Psoas muscle (tissue), 7 donors: ENCODE measurements at regions not wholly inside any gene's neighbourhood (a gene's known extent, or its start where the extent isn't known, plus 50 kb on each side); places are given as distances from the start of the nearest gene placed in this dataset.

ENCODE experiments used
- ATAC-seq, 4 donors: fragments of 200-7000 bp; cut with Tn5 transposase; one replicate each; pipeline ENCODE4 v1.9.1; 2020; ENCODE audit warnings: moderate library complexity in 3 of 4, mild to moderate bottlenecking in 2 of 4
- DNase-seq, 2 donors: peaks; one replicate each; pipeline ENCODE4 v3.0.0-alpha.2; 2020
- H3K27ac ChIP-seq: fragments of 200-600 bp; one replicate; pipeline ENCODE4 v1.8.0; 2022
- H3K27me3 ChIP-seq, 3 donors: fragments of 200-600 bp in 1 of 3; one replicate each; pipeline versions ENCODE4 v1.6.1 to v1.8.0; 2013 to 2022; ENCODE audit warnings: low read length in 2 of 3, mild to moderate bottlenecking in 2 of 3, moderate library complexity in 1 of 3; ENCODE audit not compliant: insufficient read depth in 3 of 3
- H3K36me3 ChIP-seq, 2 donors: fragments of 200-600 bp in 1 of 2; one replicate each; pipeline versions ENCODE4 v1.6.1 to v1.8.0; 2013 to 2022; ENCODE audit warnings: low read depth in 1 of 2, mild to moderate bottlenecking in 1 of 2, moderate library complexity in 1 of 2; ENCODE audit not compliant: insufficient read depth in 1 of 2
- H3K4me1 ChIP-seq: fragments of 200-600 bp; one replicate; pipeline ENCODE4 v1.8.0; 2022
- H3K4me3 ChIP-seq: fragments of 200-600 bp; one replicate; pipeline ENCODE4 v1.8.0; 2022; ENCODE audit warnings: mild to moderate bottlenecking
- H3K9me3 ChIP-seq: fragments of 200-600 bp; one replicate; pipeline ENCODE4 v1.8.0; 2022
- WGBS, 3 donors: extraction: QIAGEN DNeasy Blood & Tissue Kit; methylation state at CpG; one replicate each; pipeline versions ENCODE4 v1.1.6 to v1.1.7; 2013; 5-methylcytosine and 5-hydroxymethylcytosine counted together
- intact Hi-C, 2 donors: fragments of 100-400 bp; cut with DNase I; formaldehyde crosslinking; loops; one replicate each; pipeline versions ENCODE4 v1.11.0 to v1.14.2; 2022
- TF ChIP-seq, protein P1 (sequence below): fragments of 200-600 bp; IDR thresholded peaks from one replicate; pipeline ENCODE4 v1.8.0; 2022; ENCODE audit warnings: antibody characterized with exemption
- donor health status: healthy with polysubstance abuse.
- donor health status: DM: no; HTN: no; CAD: no; lungs with moderate emphysema.
- donor health status: Bipolar disorder and iron deficiency.
- donor health status: healthy.
- donor health status: DM: yes; HTN: yes; CAD: no.
- donor health status: DM: no; HTN: no; CAD: no.
- donor health status: DM: yes; HTN: yes; CAD: no.

DNA sequence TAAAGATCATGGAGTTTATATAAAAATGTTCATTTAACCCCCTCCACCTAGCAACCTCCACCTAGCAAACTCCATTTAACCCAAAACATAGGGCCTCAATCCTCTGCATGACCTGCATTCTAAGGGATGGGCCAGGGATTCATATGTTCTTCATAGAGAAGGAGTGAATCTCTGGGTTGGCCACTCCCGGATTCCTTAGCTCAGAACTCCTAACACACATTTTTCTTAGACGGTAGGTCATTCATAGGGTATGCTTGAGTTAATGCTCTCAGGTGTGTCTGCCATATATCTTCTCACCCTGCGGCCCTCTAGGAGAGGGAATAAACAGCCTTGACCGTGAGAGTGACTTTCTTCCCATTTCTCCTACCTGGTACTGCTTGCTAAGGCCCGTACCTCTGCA lies 102.0 kb upstream of the IGSF10 start:
- WGBS, 3 donors, result 81 to 95% (median 91%) methylated on average over 5 of the region's 5 CpGs
- no peak overlapping the region for H3K4me3 ChIP-seq
- H3K9me3 ChIP-seq, result no peaks in the 10 kb centered on the region
- intact Hi-C loops, result no loop called here
- H3K36me3 ChIP-seq, result no peaks in the 10 kb centered on the region
- TF ChIP-seq, protein P1, sequence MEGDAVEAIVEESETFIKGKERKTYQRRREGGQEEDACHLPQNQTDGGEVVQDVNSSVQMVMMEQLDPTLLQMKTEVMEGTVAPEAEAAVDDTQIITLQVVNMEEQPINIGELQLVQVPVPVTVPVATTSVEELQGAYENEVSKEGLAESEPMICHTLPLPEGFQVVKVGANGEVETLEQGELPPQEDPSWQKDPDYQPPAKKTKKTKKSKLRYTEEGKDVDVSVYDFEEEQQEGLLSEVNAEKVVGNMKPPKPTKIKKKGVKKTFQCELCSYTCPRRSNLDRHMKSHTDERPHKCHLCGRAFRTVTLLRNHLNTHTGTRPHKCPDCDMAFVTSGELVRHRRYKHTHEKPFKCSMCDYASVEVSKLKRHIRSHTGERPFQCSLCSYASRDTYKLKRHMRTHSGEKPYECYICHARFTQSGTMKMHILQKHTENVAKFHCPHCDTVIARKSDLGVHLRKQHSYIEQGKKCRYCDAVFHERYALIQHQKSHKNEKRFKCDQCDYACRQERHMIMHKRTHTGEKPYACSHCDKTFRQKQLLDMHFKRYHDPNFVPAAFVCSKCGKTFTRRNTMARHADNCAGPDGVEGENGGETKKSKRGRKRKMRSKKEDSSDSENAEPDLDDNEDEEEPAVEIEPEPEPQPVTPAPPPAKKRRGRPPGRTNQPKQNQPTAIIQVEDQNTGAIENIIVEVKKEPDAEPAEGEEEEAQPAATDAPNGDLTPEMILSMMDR, result no peak
- ATAC-seq (no peak), DNase-seq (no peak)
- no peaks in the 10 kb centered on the region for H3K27me3 ChIP-seq
- no peaks in the 10 kb centered on the region for H3K4me1 ChIP-seq
- H3K27ac ChIP-seq, result no peak overlapping the region

DNA sequence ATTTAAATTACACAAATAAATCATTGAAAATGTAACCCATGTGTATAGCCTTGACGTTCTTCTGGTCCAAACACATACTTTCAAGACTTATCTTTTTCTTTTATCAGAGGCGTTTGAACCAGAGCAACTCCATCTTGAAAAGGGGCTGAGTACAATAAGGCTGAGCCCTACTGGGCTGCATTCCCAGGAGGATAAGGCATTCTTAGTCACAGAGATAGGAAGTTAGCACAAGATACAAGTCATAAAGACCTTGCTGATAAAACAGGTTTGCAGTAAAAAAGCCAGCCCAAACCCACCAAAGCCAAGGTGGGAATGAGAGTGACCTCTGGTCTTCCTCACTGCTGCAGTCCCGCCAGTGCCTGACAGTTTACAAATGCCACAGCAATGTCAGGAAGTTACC lies 101.0 kb upstream of the IGSF10 start:
- H3K27me3 ChIP-seq, result no peaks in the 10 kb centered on the region
- DNase-seq (no peak), ATAC-seq (no peak)
- TF ChIP-seq, protein P1, result no peak
- no peak overlapping the region for H3K4me3 ChIP-seq
- WGBS, 3 donors, result 63 to 72% (median 65%) methylated on average over 3 of the region's 3 CpGs
- H3K9me3 ChIP-seq, result no peaks in the 10 kb centered on the region
- H3K4me1 ChIP-seq, result no peaks in the 10 kb centered on the region
- intact Hi-C loops, result no loop called here
- H3K36me3 ChIP-seq, result no peaks in the 10 kb centered on the region
- H3K27ac ChIP-seq, result no peak overlapping the region

DNA sequence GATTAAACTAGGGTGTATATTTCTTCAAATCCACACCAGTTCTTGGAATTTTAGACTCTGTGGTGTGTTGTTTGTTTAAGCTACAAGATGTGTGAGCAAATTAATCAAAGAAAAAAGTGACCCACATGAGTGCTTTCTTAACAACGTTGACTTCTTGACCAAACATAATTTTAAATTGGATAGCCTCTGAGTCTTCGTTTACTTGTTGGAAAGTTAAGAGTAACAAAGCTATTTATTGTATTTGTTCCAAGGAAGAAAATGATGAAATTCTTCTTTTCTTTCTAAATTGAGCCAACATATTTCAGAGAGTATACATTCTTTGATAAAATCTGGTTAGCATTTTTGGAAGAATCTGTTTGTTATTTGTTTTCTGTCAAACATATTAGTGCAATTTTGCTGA lies 99.9 kb upstream of the IGSF10 start:
- ATAC-seq (no peak), DNase-seq (no peak)
- Histone ChIP-seq H3K4me1 (no peaks in the 10 kb centered on the region), H3K27me3 (no peaks in the 10 kb centered on the region), H3K4me3 (no peak overlapping the region), H3K9me3 (no peaks in the 10 kb centered on the region), H3K27ac (no peak overlapping the region), H3K36me3 (no peaks in the 10 kb centered on the region)
- 14 to 45% (median 29%) methylated on average over 2 of the region's 2 CpGs for WGBS, 3 donors
- intact Hi-C loops, result no loop called here
- TF ChIP-seq, protein P1, result no peak

DNA sequence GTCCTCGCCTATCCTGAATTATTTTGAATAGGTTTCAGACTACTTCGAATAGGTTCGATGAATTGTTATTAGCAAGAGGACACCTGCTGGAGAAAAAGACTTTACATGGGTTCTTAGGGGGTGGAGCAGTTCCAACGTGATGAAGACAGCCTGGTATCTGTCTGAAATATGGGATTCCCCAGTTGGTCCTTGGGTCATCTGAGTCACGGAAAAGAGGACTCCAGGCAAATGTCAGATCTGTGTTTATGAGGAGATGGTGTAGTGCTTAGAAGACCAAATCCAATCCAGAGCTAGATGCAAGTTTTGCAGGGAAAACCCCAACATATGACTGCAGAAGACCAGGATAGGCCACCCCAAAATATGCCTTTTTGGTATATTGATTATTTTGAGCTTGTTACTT lies 98.9 kb upstream of the IGSF10 start:
- no peaks in the 10 kb centered on the region for H3K9me3 ChIP-seq
- 85 to 88% (median 87%) methylated on average over 5 of the region's 5 CpGs for WGBS, 3 donors

DNA sequence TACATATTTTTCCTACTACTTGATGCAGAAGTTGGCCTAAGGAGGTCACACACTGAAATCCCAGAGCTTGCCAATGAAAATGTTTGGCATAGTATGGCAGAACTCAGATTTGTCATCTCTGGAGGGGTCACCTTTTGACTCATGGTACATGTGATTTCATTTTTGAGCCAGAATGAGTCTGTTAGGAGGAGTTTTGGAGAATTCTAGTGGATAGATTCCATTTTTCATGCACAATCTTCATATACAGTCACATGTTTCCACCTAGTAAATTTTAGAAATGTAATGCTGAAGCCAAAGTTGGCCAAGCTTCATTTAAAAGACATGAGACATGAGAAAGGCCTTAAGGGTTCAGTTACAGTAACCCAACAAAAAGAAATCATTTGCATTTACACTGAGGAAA lies 97.8 kb upstream of the IGSF10 start:
- intact Hi-C loops, result no loop called here
- H3K9me3 ChIP-seq, result no peaks in the 10 kb centered on the region
- H3K36me3 ChIP-seq, result no peaks in the 10 kb centered on the region
- no peak for DNase-seq
- ATAC-seq, result no peak
- H3K27me3 ChIP-seq, result no peaks in the 10 kb centered on the region
- TF ChIP-seq, protein P1, result no peak
- no peak overlapping the region for H3K4me3 ChIP-seq
- H3K4me1 ChIP-seq, result no peaks in the 10 kb centered on the region
- no peak overlapping the region for H3K27ac ChIP-seq

More for the DNA sequence above, 98.9 kb upstream of the IGSF10 start:
- ATAC-seq (no peak), DNase-seq (no peak)
- no peaks in the 10 kb centered on the region for H3K27me3 ChIP-seq
- H3K27ac ChIP-seq, result no peak overlapping the region
- H3K4me3 ChIP-seq, result no peak overlapping the region
- H3K36me3 ChIP-seq, result no peaks in the 10 kb centered on the region
- intact Hi-C loops, result no loop called here
- TF ChIP-seq, protein P1, result no peak
- H3K4me1 ChIP-seq, result no peaks in the 10 kb centered on the region
